Astrocyte (in vitro differentiated cells and primary cell): ENCODE measurements at regions not wholly inside any gene's neighbourhood (a gene's known extent, or its start where the extent isn't known, plus 50 kb on each side); places are given as distances from the start of the nearest gene placed in this dataset.

ENCODE experiments used
- DNase-seq: peaks from one replicate; pipeline ENCODE4 v3.0.0-alpha.2; 2010; ENCODE audit warnings: low read depth
- FAIRE-seq: peaks from 2 replicates; lab custom pipeline; 2011; peaks lifted over from hg19 to GRCh38; lab: Jason Lieb, UNC
- H2AFZ ChIP-seq: 2 replicates; pipeline ENCODE4 v1.6.0; 2012; ENCODE audit warnings: low read depth, low read length, inconsistent platforms
- H3K27ac ChIP-seq: 2 replicates; pipeline ENCODE4 v1.5.1; 2011; ENCODE audit warnings: low read depth, low read length, inconsistent platforms
- H3K27me3 ChIP-seq: 2 replicates; pipeline ENCODE4 v1.6.0; 2011; ENCODE audit warnings: low read length, inconsistent platforms; ENCODE audit not compliant: insufficient read depth
- H3K36me3 ChIP-seq: 2 replicates; pipeline ENCODE4 v1.5.1; 2011; ENCODE audit warnings: low read length, inconsistent platforms; ENCODE audit not compliant: insufficient read depth
- H3K4me1 ChIP-seq: 2 replicates; pipeline ENCODE4 v1.5.1; 2011; ENCODE audit warnings: low read length, inconsistent platforms; ENCODE audit not compliant: insufficient read depth
- H3K4me2 ChIP-seq: 2 replicates; pipeline ENCODE4 v1.6.0; 2012; ENCODE audit warnings: low read length, inconsistent platforms
- H3K4me3 ChIP-seq: 2 replicates; pipeline ENCODE4 v1.5.1; 2011; ENCODE audit warnings: low read depth, mild to moderate bottlenecking, low read length, inconsistent platforms; ENCODE audit not compliant: insufficient read depth
- H3K79me2 ChIP-seq: 2 replicates; pipeline ENCODE4 v1.6.0; 2012; ENCODE audit warnings: mild to moderate bottlenecking, low read length, inconsistent platforms; ENCODE audit not compliant: insufficient read depth
- H3K9ac ChIP-seq: 2 replicates; pipeline ENCODE4 v1.6.0; 2012; ENCODE audit warnings: mild to moderate bottlenecking, low read length, inconsistent platforms
- H3K9me3 ChIP-seq: 2 replicates; pipeline ENCODE4 v1.5.1; 2012; ENCODE audit warnings: low read depth, mild to moderate bottlenecking, low read length, inconsistent platforms; ENCODE audit not compliant: insufficient read depth
- H4K20me1 ChIP-seq: 2 replicates; pipeline ENCODE4 v1.6.0; 2012; ENCODE audit warnings: low read length, inconsistent platforms; ENCODE audit not compliant: insufficient read depth
- H3K27ac Mint-ChIP-seq: one replicate; pipeline ENCODE4 v1.8.0; 2021; ENCODE audit warnings: mild to moderate bottlenecking, mixed read lengths; ENCODE audit not compliant: unreplicated experiment
- H3K27me3 Mint-ChIP-seq: one replicate; pipeline ENCODE4 v1.8.0; 2021; ENCODE audit warnings: low read depth, mixed read lengths; ENCODE audit not compliant: unreplicated experiment
- H3K36me3 Mint-ChIP-seq: one replicate; pipeline ENCODE4 v1.8.0; 2021; ENCODE audit warnings: low read depth, mixed read lengths; ENCODE audit not compliant: unreplicated experiment
- H3K4me1 Mint-ChIP-seq: one replicate; pipeline ENCODE4 v1.8.0; 2021; ENCODE audit warnings: low read depth, mixed read lengths; ENCODE audit not compliant: unreplicated experiment
- H3K4me3 Mint-ChIP-seq: one replicate; pipeline ENCODE4 v1.8.0; 2021; ENCODE audit warnings: mild to moderate bottlenecking, moderate library complexity, mixed read lengths; ENCODE audit not compliant: unreplicated experiment
- H3K9me3 Mint-ChIP-seq: one replicate; pipeline ENCODE4 v1.8.0; 2021; ENCODE audit warnings: mild to moderate bottlenecking, mixed read lengths; ENCODE audit not compliant: unreplicated experiment
- EZH2 ChIP-seq: IDR thresholded peaks from 2 replicates; pipeline ENCODE4 v1.6.1; 2012; ENCODE audit warnings: mild to moderate bottlenecking, low read length, inconsistent platforms; ENCODE audit not compliant: insufficient read depth
- TF ChIP-seq, protein P1 (sequence below): IDR thresholded peaks from 2 replicates; pipeline ENCODE4 v1.5.1; 2011; ENCODE audit warnings: low read depth, mild to moderate bottlenecking, inconsistent platforms, low read length, moderate library complexity; ENCODE audit not compliant: insufficient read depth

DNA sequence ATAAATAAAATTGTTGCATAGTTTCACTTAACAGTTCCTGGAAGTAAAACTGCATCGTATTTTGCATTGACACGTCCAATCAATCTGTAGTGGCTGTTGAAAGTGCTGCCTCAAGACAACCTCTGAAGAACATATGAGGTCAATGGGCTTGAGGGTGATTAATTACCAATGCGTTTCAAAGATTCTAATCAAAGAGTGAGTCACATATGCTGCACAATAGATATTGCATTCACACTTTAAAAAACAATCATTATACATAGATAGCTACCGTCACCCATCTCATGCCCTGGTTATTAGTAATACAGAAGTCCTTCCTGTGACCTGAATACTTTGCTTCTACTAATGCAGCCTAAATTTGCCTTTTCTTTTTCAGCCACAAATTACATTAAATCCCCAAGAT lies 743.3 kb upstream of the SLIT2 start:
- Histone ChIP-seq H4K20me1 (no peaks in the 10 kb centered on the region), H3K4me1 (no peaks in the 10 kb centered on the region), H3K79me2 (no peaks in the 10 kb centered on the region), H3K4me3 (no peak overlapping the region), H3K9ac (no peak overlapping the region), H3K27me3 (no peaks in the 10 kb centered on the region), H3K4me2 (no peak overlapping the region), H3K27ac (no peak overlapping the region), H3K36me3 (no peaks in the 10 kb centered on the region), H3K9me3 (no peaks in the 10 kb centered on the region), H2AFZ (no peak overlapping the region)
- H3K4me3 Mint-ChIP-seq = no peak overlapping the region
- FAIRE-seq (no peak), DNase-seq (peak; percentile 63)
- no peaks in the 10 kb centered on the region for H3K27me3 Mint-ChIP-seq
- no peaks in the 10 kb centered on the region for H3K9me3 Mint-ChIP-seq
- TF ChIP-seq, protein P1, sequence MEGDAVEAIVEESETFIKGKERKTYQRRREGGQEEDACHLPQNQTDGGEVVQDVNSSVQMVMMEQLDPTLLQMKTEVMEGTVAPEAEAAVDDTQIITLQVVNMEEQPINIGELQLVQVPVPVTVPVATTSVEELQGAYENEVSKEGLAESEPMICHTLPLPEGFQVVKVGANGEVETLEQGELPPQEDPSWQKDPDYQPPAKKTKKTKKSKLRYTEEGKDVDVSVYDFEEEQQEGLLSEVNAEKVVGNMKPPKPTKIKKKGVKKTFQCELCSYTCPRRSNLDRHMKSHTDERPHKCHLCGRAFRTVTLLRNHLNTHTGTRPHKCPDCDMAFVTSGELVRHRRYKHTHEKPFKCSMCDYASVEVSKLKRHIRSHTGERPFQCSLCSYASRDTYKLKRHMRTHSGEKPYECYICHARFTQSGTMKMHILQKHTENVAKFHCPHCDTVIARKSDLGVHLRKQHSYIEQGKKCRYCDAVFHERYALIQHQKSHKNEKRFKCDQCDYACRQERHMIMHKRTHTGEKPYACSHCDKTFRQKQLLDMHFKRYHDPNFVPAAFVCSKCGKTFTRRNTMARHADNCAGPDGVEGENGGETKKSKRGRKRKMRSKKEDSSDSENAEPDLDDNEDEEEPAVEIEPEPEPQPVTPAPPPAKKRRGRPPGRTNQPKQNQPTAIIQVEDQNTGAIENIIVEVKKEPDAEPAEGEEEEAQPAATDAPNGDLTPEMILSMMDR = no peak
- no peak for TF ChIP-seq EZH2
- no peaks in the 10 kb centered on the region for H3K36me3 Mint-ChIP-seq
- H3K27ac Mint-ChIP-seq = no peak overlapping the region
- no peaks in the 10 kb centered on the region for H3K4me1 Mint-ChIP-seq

DNA sequence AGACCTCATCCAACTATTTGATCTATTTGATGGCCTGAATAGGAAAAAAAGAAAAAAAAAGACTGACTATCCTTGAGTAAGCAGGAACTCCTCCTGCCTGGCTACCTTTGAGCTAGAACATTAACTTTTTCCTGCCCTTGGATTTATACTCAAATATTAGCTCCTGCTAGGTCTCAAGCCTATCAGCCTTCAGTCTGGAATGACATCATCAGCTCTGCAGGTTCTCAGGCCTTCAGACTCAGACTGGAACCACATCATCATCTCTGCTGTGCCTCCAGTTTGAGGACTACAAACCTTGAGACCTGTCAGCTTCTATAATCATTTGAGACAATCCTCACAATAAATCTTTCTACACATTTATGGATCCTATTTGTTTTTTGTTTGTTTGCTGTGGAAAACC lies 754.0 kb upstream of the SLIT2 start:
- Histone ChIP-seq H3K4me1 (no peaks in the 10 kb centered on the region), H4K20me1 (no peaks in the 10 kb centered on the region), H3K4me2 (no peak overlapping the region), H2AFZ (no peak overlapping the region), H3K36me3 (no peaks in the 10 kb centered on the region), H3K9me3 (no peaks in the 10 kb centered on the region), H3K27me3 (no peaks in the 10 kb centered on the region), H3K79me2 (no peaks in the 10 kb centered on the region), H3K4me3 (no peak overlapping the region), H3K27ac (no peak overlapping the region), H3K9ac (no peak overlapping the region)
- no peak for DNase-seq
- peaks cover 3% of the 10 kb centered on the region for H3K27me3 Mint-ChIP-seq
- TF ChIP-seq EZH2 = no peak
- H3K27ac Mint-ChIP-seq = no peak overlapping the region
- H3K4me1 Mint-ChIP-seq = no peaks in the 10 kb centered on the region
- no peaks in the 10 kb centered on the region for H3K36me3 Mint-ChIP-seq
- H3K4me3 Mint-ChIP-seq = no peak overlapping the region
- no peaks in the 10 kb centered on the region for H3K9me3 Mint-ChIP-seq
- no peak for FAIRE-seq

DNA sequence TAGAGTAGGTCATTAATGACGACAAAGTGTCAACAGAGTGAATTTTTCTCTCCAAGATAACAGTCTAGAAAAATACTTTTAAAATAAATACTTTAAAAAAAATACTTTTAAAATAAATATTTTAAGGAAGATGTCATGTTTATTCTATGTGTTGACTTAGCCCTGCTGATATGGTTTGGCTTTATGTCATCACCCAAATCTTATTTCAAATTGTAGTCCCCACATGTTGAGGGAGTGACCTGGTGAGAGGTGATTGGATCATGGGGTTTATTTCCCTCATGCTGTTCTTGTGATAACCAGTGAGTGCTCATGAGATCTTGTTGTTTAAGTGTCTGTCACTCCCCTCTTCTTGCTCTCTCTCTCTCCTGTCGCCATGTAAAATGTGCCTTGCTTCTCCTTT lies 754.9 kb upstream of the SLIT2 start:
- H3K4me1 Mint-ChIP-seq = no peaks in the 10 kb centered on the region
- Histone ChIP-seq H3K4me3 (no peak overlapping the region), H3K4me2 (no peak overlapping the region), H3K36me3 (no peaks in the 10 kb centered on the region), H3K27me3 (no peaks in the 10 kb centered on the region), H3K9ac (no peak overlapping the region), H3K4me1 (no peaks in the 10 kb centered on the region), H3K79me2 (no peaks in the 10 kb centered on the region), H4K20me1 (no peaks in the 10 kb centered on the region), H3K27ac (no peak overlapping the region), H2AFZ (no peak overlapping the region), H3K9me3 (no peaks in the 10 kb centered on the region)
- H3K27ac Mint-ChIP-seq = no peak overlapping the region
- peaks cover 3% of the 10 kb centered on the region for H3K27me3 Mint-ChIP-seq
- no peak overlapping the region for H3K4me3 Mint-ChIP-seq
- FAIRE-seq (no peak), DNase-seq (no peak)
- no peaks in the 10 kb centered on the region for H3K36me3 Mint-ChIP-seq
- no peaks in the 10 kb centered on the region for H3K9me3 Mint-ChIP-seq
- TF ChIP-seq, protein P1 = no peak
- no peak for TF ChIP-seq EZH2
